Breast epithelium (tissue), 4 donors: ENCODE measurements at regions not wholly inside any gene's neighbourhood (a gene's known extent, or its start where the extent isn't known, plus 50 kb on each side); places are given as distances from the start of the nearest gene placed in this dataset.

Experiments
- DNase-seq, 2 donors: peaks; one replicate each; pipeline ENCODE4 v3.0.0-alpha.2; 2019; ENCODE audit warnings: low spot score in 2 of 2
- H3K27ac ChIP-seq, 2 donors: fragments of 200-600 bp; sonication (generic) in 1 of 2; one replicate each; pipeline ENCODE4 v1.5.1; 2016 to 2019; ENCODE audit warnings: mild to moderate bottlenecking in 1 of 2
- H3K27me3 ChIP-seq, 2 donors: fragments of 200-600 bp; sonication (generic) in 1 of 2; one replicate each; pipeline versions ENCODE4 v1.5.1 to v1.6.0; 2017 to 2019; ENCODE audit warnings: control low read depth in 1 of 2, mild to moderate bottlenecking in 1 of 2
- H3K36me3 ChIP-seq: fragments of 200-600 bp; one replicate; pipeline ENCODE4 v1.5.1; 2019
- H3K4me1 ChIP-seq, 2 donors: fragments of 200-600 bp; sonication (generic); one replicate each; pipeline ENCODE4 v1.5.1; 2016 to 2019; ENCODE audit warnings: control low read depth in 1 of 2
- H3K4me3 ChIP-seq, 3 donors: fragments of 200-600 bp; sonication (generic); 1 replicate in 2 of 3; 2 replicates in 1 of 3; pipeline ENCODE4 v1.5.1; 2016 to 2019; ENCODE audit warnings: mild to moderate bottlenecking in 3 of 3, moderate library complexity in 2 of 3
- H3K9me3 ChIP-seq, 2 donors: fragments of 200-600 bp; sonication (generic) in 1 of 2; one replicate each; pipeline ENCODE4 v1.5.1; 2016 to 2019; ENCODE audit warnings: control low read depth in 1 of 2
- CTCF ChIP-seq, 3 donors: fragments of 450-650 bp; IDR thresholded peaks; one replicate each; pipeline ENCODE4 v1.5.1; 2016 to 2017; ENCODE audit warnings: antibody characterized with exemption in 3 of 3, mild to moderate bottlenecking in 3 of 3, moderate library complexity in 3 of 3
- POLR2A ChIP-seq: fragments of 450-650 bp; IDR thresholded peaks from one replicate; pipeline ENCODE4 v1.6.1; 2016; ENCODE audit warnings: antibody characterized with exemption, mild to moderate bottlenecking, moderate library complexity
- POLR2AphosphoS5 ChIP-seq, 3 donors: sonication (generic); formaldehyde crosslinking; IDR thresholded peaks; one replicate each; pipeline ENCODE4 v1.6.1; 2017; ENCODE audit warnings: antibody characterized with exemption in 3 of 3
- intact Hi-C: fragments of 100-400 bp; cut with DNase I; formaldehyde crosslinking; loops from one replicate; pipeline ENCODE4 v1.15.1; 2023; ENCODE audit warnings: low total_unique reads

GRCh38 chr6:109299265-109299607 is 83.0 kb downstream of the CD164 start:
- no peak overlapping the region for H3K4me3 ChIP-seq
- H3K9me3 ChIP-seq, result no peaks in the 10 kb centered on the region
- no peak for TF ChIP-seq POLR2AphosphoS5 (IDR thresholded peaks at IDR 0.05)
- TF ChIP-seq CTCF (IDR thresholded peaks at IDR 0.05), result no peak
- TF ChIP-seq POLR2A, result no peak
- intact Hi-C loops, result no loop called here
- DNase-seq, result no peak
- no peaks in the 10 kb centered on the region for H3K27me3 ChIP-seq
- H3K4me1 ChIP-seq, result no peaks in the 10 kb centered on the region
- H3K36me3 ChIP-seq, result no peaks in the 10 kb centered on the region
- H3K27ac ChIP-seq, result no peak overlapping the region

DNA sequence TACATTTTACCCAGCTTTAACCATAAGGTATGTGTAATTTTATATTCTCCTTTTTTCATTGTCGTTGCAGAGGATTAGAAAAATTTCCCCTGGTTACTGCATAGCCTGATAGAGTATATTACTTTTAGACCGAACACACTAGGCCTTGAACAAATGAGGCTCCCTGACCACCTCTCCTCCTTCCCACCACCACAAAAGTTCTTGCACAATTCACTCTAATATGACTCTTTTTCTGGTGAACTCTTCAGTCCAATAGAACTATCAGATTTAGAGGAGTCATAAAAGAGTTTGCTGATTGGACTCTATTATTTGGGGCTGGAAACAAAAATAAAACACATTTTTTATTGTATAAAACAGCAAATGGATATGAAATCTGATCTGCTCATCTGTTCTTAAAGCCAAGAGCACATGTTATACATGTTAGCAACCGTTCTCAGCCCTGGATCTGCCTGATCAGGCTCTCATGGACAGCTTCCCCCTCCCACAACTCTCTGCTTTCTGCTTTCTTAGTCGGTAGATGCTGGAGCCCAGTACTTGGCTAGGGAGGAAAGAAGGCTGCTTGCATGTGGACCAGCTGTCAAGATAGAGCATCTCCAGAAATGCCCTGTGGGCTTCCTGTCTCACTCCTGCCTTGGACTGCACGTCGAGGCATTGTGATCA is 83.5 kb downstream of the CD164 start:
- Histone ChIP-seq H3K4me3 (no peak overlapping the region), H3K27me3 (no peaks in the 10 kb centered on the region), H3K4me1 (no peaks in the 10 kb centered on the region), H3K9me3 (no peaks in the 10 kb centered on the region), H3K27ac (no peak overlapping the region), H3K36me3 (no peaks in the 10 kb centered on the region)
- TF ChIP-seq POLR2A (no peak), CTCF (IDR thresholded peaks at IDR 0.05) (no peak), POLR2AphosphoS5 (IDR thresholded peaks at IDR 0.05) (no peak)
- DNase-seq, result no peak
- intact Hi-C loops, result no loop called here

GRCh38 chr6:109297406-109298110 is 84.7 kb downstream of the CD164 start:
- intact Hi-C loops, result no loop called here
- no peak overlapping the region for H3K27ac ChIP-seq

DNA sequence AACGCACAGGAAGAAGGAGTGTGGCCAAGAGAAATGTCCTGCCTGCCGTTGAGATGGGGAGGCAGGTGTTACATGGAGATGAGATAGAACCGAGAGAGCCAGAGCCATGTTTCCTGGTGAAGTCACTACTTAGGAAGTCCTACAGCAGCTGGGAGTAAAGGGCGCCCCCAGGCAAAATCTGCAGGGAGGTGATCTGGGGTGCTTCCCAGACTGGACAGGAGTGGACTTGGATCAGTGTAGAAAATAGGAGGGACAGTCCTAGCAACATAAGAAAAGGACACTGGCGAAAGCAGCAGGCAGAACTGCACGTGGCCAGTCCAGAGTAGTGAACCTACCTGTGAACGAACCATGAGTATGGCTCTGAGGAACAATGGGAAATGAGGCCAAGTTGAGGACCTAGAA is 85.3 kb downstream of the CD164 start:
- Histone ChIP-seq H3K4me1 (no peaks in the 10 kb centered on the region), H3K27ac (peak overlapping the region in 1 of 2 donors; percentile 18), H3K9me3 (no peaks in the 10 kb centered on the region), H3K36me3 (no peaks in the 10 kb centered on the region), H3K27me3 (no peaks in the 10 kb centered on the region), H3K4me3 (no peak overlapping the region)
- no peak for DNase-seq
- no peak for TF ChIP-seq POLR2A
- no peak for TF ChIP-seq POLR2AphosphoS5 (IDR thresholded peaks at IDR 0.05)
- no peak for TF ChIP-seq CTCF (IDR thresholded peaks at IDR 0.05)
- intact Hi-C loops, result no loop called here

More at GRCh38 chr6:109297406-109298110, 84.7 kb downstream of the CD164 start:
- Histone ChIP-seq H3K27me3 (no peaks in the 10 kb centered on the region), H3K4me1 (no peaks in the 10 kb centered on the region), H3K9me3 (no peaks in the 10 kb centered on the region), H3K4me3 (no peak overlapping the region), H3K36me3 (no peaks in the 10 kb centered on the region)
- TF ChIP-seq POLR2A (no peak), CTCF (IDR thresholded peaks at IDR 0.05) (no peak), POLR2AphosphoS5 (IDR thresholded peaks at IDR 0.05) (no peak)
- DNase-seq, result no peak

DNA sequence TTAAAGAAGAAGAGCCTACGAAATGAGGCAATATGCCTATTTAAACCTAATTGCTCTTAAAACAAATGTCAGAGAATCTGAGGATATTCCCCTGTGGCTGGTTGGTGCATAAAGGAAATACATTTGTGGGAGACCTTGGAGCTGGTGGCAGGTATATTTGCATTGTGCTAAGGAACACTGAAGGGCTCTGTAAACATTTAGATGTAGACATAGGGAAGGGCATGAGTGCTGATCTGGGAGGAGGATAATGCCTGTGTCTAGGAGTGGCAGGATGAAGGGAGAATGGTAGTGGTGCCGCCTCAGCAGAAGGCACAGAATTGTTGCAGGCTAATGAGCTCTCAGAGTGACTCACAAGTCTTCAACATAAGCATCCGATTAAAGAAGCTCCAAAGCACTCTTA is 85.8 kb downstream of the CD164 start:
- no peak for TF ChIP-seq CTCF (IDR thresholded peaks at IDR 0.05)
- no peak for TF ChIP-seq POLR2AphosphoS5 (IDR thresholded peaks at IDR 0.05)
- no peak for TF ChIP-seq POLR2A
- Histone ChIP-seq H3K36me3 (no peaks in the 10 kb centered on the region), H3K4me3 (no peak overlapping the region), H3K27me3 (no peaks in the 10 kb centered on the region), H3K4me1 (no peaks in the 10 kb centered on the region), H3K27ac (peak overlapping the region in 1 of 2 donors; percentile 18), H3K9me3 (no peaks in the 10 kb centered on the region)
- intact Hi-C loops, result no loop called here
- DNase-seq, result no peak
